WI38 (cell line): ENCODE measurements at regions not wholly inside any gene's neighbourhood (a gene's known extent, or its start where the extent isn't known, plus 50 kb on each side); places are given as distances from the start of the nearest gene placed in this dataset.

ENCODE experiments used
- H3K4me3 ChIP-seq: 2 replicates; pipeline ENCODE4 v1.5.1; 2011; ENCODE audit warnings: low read depth, mild to moderate bottlenecking, control low read depth, low read length
- CTCF ChIP-seq: IDR thresholded peaks from 2 replicates; pipeline ENCODE4 v1.5.1; 2012; ENCODE audit warnings: low read depth, mild to moderate bottlenecking, control low read depth, low read length

GRCh38 chr3:43796041-43796596 lies 105.4 kb downstream of the ABHD5 start:
- TF ChIP-seq CTCF: no peak

GRCh38 chr3:43797794-43798193 lies 107.1 kb downstream of the ABHD5 start:
- no peak overlapping the region for H3K4me3 ChIP-seq
- no peak for TF ChIP-seq CTCF

More at GRCh38 chr3:43796041-43796596, 105.4 kb downstream of the ABHD5 start:
- no peak overlapping the region for H3K4me3 ChIP-seq

GRCh38 chr3:43810797-43811196 lies 120.1 kb downstream of the ABHD5 start:
- no peak overlapping the region for H3K4me3 ChIP-seq
- TF ChIP-seq CTCF: no peak

GRCh38 chr3:43814461-43814860 lies 123.7 kb downstream of the ABHD5 start:
- no peak overlapping the region for H3K4me3 ChIP-seq
- no peak for TF ChIP-seq CTCF

GRCh38 chr3:43816372-43816771 lies 125.6 kb downstream of the ABHD5 start:
- no peak for TF ChIP-seq CTCF
- no peak overlapping the region for H3K4me3 ChIP-seq

- no peak overlapping the region for H3K4me3 ChIP-seq
- TF ChIP-seq CTCF: no peak
These were observed 126.3 kb downstream of the ABHD5 start for GRCh38 chr3:43817064-43817463.

- H3K4me3 ChIP-seq: no peak overlapping the region
- TF ChIP-seq CTCF: no peak
These were observed 127.1 kb downstream of the ABHD5 start for GRCh38 chr3:43817825-43818224.
